ENCODE measurements at regions not wholly inside any gene's neighbourhood (a gene's known extent, or its start where the extent isn't known, plus 50 kb on each side); places are given as distances from the start of the nearest gene placed in this dataset.

GRCh38 chr13:29969286-29969685 is 118.9 kb upstream of the UBL3 start:
- in situ Hi-C loops (cut with MboI; ENCODE audit: low sequenced_read_pairs), result no loop called here

GRCh38 chr13:29964181-29964845 is 113.9 kb upstream of the UBL3 start:
- in situ Hi-C loops (cut with MboI; ENCODE audit: low sequenced_read_pairs), result no loop called here

GRCh38 chr13:29963089-29963488 is 112.7 kb upstream of the UBL3 start:
- in situ Hi-C loops (cut with MboI; ENCODE audit: low sequenced_read_pairs), result no loop called here

- in situ Hi-C loops (cut with MboI; ENCODE audit: low sequenced_read_pairs), result no loop called here
Observed at GRCh38 chr13:29961036-29961670, 110.7 kb upstream of the UBL3 start.

DNA sequence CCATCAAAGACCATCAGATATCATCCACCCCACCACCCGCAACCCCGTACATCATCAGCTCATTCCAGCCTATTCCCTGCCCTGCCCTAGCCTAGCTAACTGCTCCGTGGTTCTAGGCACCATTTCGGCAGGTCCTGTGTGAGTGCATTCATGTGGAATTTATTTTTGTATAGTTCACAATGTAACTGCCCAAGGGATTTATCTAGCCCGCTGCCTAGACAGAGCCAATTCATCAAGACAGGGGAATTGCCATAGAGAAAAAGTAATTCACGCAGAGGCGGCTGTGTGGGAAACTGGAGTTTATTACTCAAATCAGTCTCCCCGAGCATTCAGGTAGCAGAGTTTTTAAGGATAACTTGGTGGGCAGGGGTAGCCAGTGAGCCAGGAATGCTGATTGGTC is 109.2 kb upstream of the UBL3 start:
- in situ Hi-C loops (cut with MboI; ENCODE audit: low sequenced_read_pairs), result no loop called here

GRCh38 chr13:29959086-29959485 is 108.7 kb upstream of the UBL3 start:
- in situ Hi-C loops (cut with MboI; ENCODE audit: low sequenced_read_pairs), result no loop called here

DNA sequence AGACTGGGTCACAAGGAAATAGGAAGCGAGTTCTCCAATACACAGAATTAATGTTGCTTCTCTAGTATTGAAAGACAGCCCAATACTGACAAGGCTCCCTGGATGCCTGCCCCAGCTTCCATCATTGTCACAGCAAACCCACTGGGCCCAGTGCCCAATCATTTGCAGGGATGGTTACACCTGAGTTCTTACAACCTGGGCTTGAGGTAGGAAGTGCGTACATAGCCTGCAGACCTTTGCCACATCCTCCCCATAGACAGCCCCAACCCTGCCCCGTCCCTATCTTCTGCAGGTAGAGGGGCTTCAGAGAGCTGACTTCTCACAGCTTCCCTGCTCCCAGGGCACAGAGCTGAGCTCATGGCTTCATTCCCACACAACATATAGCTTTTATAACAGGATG is 108.1 kb upstream of the UBL3 start:
- in situ Hi-C loops (cut with MboI; ENCODE audit: low sequenced_read_pairs), result no loop called here

DNA sequence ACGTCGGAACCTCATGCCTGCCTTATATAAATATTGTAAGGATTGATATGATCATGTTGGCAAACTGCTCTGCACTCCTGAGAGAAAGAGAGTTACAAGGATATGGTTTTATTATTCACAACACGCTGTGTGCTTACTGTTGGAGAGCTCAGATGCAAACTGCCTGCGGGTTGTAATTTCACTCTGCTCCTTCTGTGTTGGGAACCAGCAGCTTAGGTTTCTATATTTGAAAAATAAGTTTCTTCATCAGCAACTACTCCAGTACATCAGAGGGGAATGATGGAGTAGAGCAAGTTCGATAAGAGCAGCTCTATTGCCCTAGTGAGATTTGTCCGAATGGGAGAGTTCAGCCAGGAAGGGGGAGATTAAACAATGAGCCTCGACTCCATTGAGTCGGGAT is 106.9 kb upstream of the UBL3 start:
- in situ Hi-C loops (cut with MboI; ENCODE audit: low sequenced_read_pairs), result no loop called here

GRCh38 chr13:29956853-29957252 is 106.4 kb upstream of the UBL3 start:
- in situ Hi-C loops (cut with MboI; ENCODE audit: low sequenced_read_pairs), result no loop called here

DNA sequence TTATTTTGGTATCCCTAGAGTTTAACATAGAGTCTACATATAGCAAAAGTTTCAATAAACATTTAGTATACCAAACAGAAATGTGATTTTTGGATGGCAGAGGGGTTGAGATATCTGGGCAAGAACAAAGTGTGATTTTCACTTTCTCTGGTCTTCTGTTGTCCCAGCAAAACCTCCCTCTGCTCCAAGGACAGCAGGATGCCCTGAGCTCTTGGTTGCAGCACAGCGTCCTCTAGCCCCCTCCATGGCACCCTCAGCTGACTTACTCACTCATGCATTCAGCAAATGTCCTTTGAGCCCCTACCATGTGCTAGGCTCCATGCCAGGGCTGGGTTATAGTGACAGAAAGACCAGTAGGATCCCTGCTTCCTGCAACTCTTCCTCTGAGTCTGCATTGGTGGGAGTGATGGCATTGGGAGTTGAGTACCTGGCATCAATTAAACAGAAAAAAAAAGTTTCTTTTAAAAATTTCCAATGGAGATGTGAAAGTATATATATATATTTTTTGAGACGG is 104.8 kb upstream of the UBL3 start:
- in situ Hi-C loops (cut with MboI; ENCODE audit: low sequenced_read_pairs), result no loop called here

GRCh38 chr13:29954082-29955028 is 103.9 kb upstream of the UBL3 start:
- in situ Hi-C loops (cut with MboI; ENCODE audit: low sequenced_read_pairs), result no loop called here

GRCh38 chr13:29953542-29953941 is 103.1 kb upstream of the UBL3 start:
- in situ Hi-C loops (cut with MboI; ENCODE audit: low sequenced_read_pairs), result no loop called here

DNA sequence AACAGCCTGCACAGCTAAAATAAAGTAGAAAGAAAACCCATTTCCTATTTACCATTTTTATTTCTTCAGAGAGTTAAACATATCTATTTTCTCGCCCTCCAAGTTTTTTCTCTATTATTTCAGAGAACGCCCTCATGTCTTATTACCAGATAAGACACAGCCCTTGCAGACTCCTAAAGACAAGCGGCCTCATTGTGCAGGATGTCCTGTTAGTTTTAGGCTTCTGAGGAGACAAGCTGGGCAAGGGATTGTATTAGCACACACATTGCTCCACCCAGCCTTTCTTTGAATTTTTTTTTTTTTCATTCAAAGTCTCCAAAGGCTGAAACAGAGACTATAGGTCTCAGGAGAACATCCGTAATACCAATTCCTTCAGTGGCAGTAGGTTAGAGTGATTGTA is 101.8 kb upstream of the UBL3 start:
- in situ Hi-C loops (cut with MboI; ENCODE audit: low sequenced_read_pairs), result no loop called here

GRCh38 chr13:29948791-29949190 is 98.4 kb upstream of the UBL3 start:
- in situ Hi-C loops (cut with MboI; ENCODE audit: low sequenced_read_pairs), result loop anchor here (25.0 kb wide), 1 partner anchor 164 kb away; no protein-coding TSS in a partner anchor

DNA sequence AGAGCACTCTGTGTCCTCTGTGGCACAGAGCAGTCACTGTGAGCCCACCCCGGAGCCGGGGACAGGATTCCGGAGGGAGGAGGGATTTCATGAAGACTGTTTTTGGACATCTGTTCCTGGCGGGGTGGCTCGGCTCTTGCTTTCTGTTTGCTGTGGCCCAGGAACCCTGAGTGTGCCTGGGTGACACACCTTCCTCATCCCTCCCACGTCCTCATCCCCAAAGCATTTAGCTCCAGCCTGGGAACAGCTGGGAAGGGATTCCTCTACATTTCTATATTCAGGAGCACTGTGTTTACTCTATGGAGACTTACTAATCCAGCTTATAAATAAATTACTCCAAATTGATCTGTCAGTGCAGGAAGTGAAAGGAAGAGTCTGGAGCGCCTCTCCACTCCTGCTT is 97.8 kb upstream of the UBL3 start:
- in situ Hi-C loops (cut with MboI; ENCODE audit: low sequenced_read_pairs), result loop anchor here (25.0 kb wide), 1 partner anchor 164 kb away; no protein-coding TSS in a partner anchor

GRCh38 chr13:29947839-29948238 is 97.4 kb upstream of the UBL3 start:
- in situ Hi-C loops (cut with MboI; ENCODE audit: low sequenced_read_pairs), result loop anchor here (25.0 kb wide), 1 partner anchor 164 kb away; no protein-coding TSS in a partner anchor

DNA sequence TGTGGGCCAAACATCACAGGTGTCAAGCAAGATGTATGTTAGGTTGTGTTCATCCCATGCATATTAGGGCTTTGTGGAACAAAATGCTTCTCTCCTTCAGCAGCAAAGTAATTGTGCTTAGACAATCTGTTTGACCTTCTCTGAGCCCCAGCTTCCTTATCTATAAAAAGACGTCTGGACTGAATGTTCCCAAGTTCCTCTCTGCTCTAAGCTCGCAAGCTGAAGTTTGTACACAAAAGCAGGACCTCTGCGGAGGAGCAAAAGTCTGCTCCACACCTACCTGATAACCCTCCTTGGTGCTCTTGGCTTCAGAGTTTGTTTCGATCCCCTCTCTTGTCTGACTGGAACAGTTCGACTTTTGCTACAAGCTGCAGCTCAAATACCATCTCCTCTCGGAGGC is 95.7 kb upstream of the UBL3 start:
- in situ Hi-C loops (cut with MboI; ENCODE audit: low sequenced_read_pairs), result loop anchor here (25.0 kb wide), 1 partner anchor 166 kb away; no protein-coding TSS in a partner anchor

- in situ Hi-C loops (cut with MboI; ENCODE audit: low sequenced_read_pairs), result loop anchor here (25.0 kb wide), 1 partner anchor 169 kb away; no protein-coding TSS in a partner anchor
Observed at GRCh38 chr13:29943686-29944085, 93.3 kb upstream of the UBL3 start.

GRCh38 chr13:29943273-29943672 is 92.9 kb upstream of the UBL3 start:
- in situ Hi-C loops (cut with MboI; ENCODE audit: low sequenced_read_pairs), result loop anchor here (25.0 kb wide), 1 partner anchor 169 kb away; no protein-coding TSS in a partner anchor

DNA sequence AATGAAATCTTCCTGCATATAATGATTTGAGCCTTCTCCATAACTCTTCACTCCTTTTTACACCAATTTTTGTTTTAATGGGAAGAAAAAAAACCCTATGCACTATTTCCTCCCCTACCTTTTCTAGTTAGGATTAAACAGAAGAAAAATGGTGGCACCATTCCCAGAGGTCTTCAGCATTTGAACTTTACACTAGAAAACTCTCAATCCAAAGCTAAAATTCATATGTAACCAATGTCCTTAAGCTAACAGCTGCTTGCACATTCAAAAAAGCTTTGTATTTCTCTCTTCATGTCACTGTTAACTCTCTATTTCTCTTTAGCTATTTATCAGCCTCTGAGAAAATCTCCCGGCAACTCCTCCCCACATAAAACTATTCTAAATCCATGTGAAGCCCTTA is 90.3 kb upstream of the UBL3 start:
- in situ Hi-C loops (cut with MboI; ENCODE audit: low sequenced_read_pairs), result loop anchor here (25.0 kb wide), 1 partner anchor 172 kb away; no protein-coding TSS in a partner anchor

GRCh38 chr13:29939158-29939557 is 88.7 kb upstream of the UBL3 start:
- in situ Hi-C loops (cut with MboI; ENCODE audit: low sequenced_read_pairs), result loop anchor here (25.0 kb wide), 1 partner anchor 173 kb away; no protein-coding TSS in a partner anchor

Data from HL-60/S4 treated with phorbol 12-myristate 13-acetate at 8.2 ng/mL for 4 days and 3 days (cell line).